WTC11 (cell line): ENCODE measurements at regions not wholly inside any gene's neighbourhood (a gene's known extent, or its start where the extent isn't known, plus 50 kb on each side); places are given as distances from the start of the nearest gene placed in this dataset.

Source experiments
- CREM ChIP-seq: sonication (generic); formaldehyde crosslinking; IDR thresholded peaks from 2 replicates; pipeline ENCODE4 v1.8.1; 2022; ENCODE audit warnings: mild to moderate bottlenecking, missing genetic modification reagents, moderate library complexity
- FOXK1 ChIP-seq: sonication (generic); formaldehyde crosslinking; IDR thresholded peaks from 2 replicates; pipeline ENCODE4 v1.8.0; 2022; ENCODE audit warnings: mild to moderate bottlenecking, moderate library complexity, missing genetic modification reagents
- KAT7 ChIP-seq: sonication (generic); formaldehyde crosslinking; IDR thresholded peaks from 2 replicates; pipeline ENCODE4 v1.8.1; 2023; ENCODE audit warnings: missing genetic modification reagents, mild to moderate bottlenecking, borderline replicate concordance
- MAX ChIP-seq: sonication (generic); formaldehyde crosslinking; IDR thresholded peaks from 2 replicates; pipeline ENCODE4 v1.8.0; 2022; ENCODE audit warnings: mild to moderate bottlenecking, missing genetic modification reagents
- MYBL2 ChIP-seq: sonication (generic); formaldehyde crosslinking; IDR thresholded peaks from 2 replicates; pipeline ENCODE4 v1.8.1; 2023; ENCODE audit warnings: mild to moderate bottlenecking, moderate library complexity, missing genetic modification reagents
- PRDM15 ChIP-seq: sonication (generic); formaldehyde crosslinking; IDR thresholded peaks from 2 replicates; pipeline ENCODE4 v1.8.0; 2022; ENCODE audit warnings: missing genetic modification reagents
- ZNF263 ChIP-seq: sonication (generic); formaldehyde crosslinking; IDR thresholded peaks from 2 replicates; pipeline ENCODE4 v1.8.1; 2022; ENCODE audit warnings: low read depth, mild to moderate bottlenecking, moderate library complexity, missing genetic modification reagents
- ZNF317 ChIP-seq: sonication (generic); formaldehyde crosslinking; IDR thresholded peaks from 2 replicates; pipeline ENCODE4 v1.8.1; 2023; ENCODE audit warnings: low read depth, mild to moderate bottlenecking, moderate library complexity, missing genetic modification reagents, borderline replicate concordance
- ZNF416 ChIP-seq: fragments of 250-450 bp; sonication (Bioruptor Pico); IDR thresholded peaks from 2 replicates; pipeline ENCODE4 v1.9.0; 2021; ENCODE audit warnings: mild to moderate bottlenecking, inconsistent platforms
- TF ChIP-seq, protein P1 (sequence below): sonication (generic); formaldehyde crosslinking; IDR thresholded peaks from 2 replicates; pipeline ENCODE4 v1.8.0; 2022; ENCODE audit warnings: mild to moderate bottlenecking, missing genetic modification reagents
- TF ChIP-seq, protein P2 (sequence below): fragments of 200-600 bp; IDR thresholded peaks from 2 replicates; pipeline ENCODE4 v1.8.0; 2022; ENCODE audit warnings: antibody characterized with exemption

- TF ChIP-seq ZNF317 (CRISPR knock-in tag) (no peak), ZNF416 (no peak), ZNF263 (no peak), MAX (CRISPR knock-in tag) (no peak), CREM (no peak), MYBL2 (no peak), PRDM15 (CRISPR knock-in tag) (no peak), FOXK1 (CRISPR knock-in tag) (no peak), KAT7 (CRISPR knock-in tag) (no peak)
- TF ChIP-seq, protein P1, sequence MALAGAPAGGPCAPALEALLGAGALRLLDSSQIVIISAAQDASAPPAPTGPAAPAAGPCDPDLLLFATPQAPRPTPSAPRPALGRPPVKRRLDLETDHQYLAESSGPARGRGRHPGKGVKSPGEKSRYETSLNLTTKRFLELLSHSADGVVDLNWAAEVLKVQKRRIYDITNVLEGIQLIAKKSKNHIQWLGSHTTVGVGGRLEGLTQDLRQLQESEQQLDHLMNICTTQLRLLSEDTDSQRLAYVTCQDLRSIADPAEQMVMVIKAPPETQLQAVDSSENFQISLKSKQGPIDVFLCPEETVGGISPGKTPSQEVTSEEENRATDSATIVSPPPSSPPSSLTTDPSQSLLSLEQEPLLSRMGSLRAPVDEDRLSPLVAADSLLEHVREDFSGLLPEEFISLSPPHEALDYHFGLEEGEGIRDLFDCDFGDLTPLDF (CRISPR knock-in tag), result no peak
- TF ChIP-seq, protein P2, sequence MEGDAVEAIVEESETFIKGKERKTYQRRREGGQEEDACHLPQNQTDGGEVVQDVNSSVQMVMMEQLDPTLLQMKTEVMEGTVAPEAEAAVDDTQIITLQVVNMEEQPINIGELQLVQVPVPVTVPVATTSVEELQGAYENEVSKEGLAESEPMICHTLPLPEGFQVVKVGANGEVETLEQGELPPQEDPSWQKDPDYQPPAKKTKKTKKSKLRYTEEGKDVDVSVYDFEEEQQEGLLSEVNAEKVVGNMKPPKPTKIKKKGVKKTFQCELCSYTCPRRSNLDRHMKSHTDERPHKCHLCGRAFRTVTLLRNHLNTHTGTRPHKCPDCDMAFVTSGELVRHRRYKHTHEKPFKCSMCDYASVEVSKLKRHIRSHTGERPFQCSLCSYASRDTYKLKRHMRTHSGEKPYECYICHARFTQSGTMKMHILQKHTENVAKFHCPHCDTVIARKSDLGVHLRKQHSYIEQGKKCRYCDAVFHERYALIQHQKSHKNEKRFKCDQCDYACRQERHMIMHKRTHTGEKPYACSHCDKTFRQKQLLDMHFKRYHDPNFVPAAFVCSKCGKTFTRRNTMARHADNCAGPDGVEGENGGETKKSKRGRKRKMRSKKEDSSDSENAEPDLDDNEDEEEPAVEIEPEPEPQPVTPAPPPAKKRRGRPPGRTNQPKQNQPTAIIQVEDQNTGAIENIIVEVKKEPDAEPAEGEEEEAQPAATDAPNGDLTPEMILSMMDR, result no peak
These were observed 798.9 kb upstream of the SALL3 start for GRCh38 chr18:78180741-78181140.
